ENCODE measurements at regions not wholly inside any gene's neighbourhood (a gene's known extent, or its start where the extent isn't known, plus 50 kb on each side); places are given as distances from the start of the nearest gene placed in this dataset.
A peak's percentile ranks its signal among the peaks of the same experiment; 100 is the strongest.

DNA sequence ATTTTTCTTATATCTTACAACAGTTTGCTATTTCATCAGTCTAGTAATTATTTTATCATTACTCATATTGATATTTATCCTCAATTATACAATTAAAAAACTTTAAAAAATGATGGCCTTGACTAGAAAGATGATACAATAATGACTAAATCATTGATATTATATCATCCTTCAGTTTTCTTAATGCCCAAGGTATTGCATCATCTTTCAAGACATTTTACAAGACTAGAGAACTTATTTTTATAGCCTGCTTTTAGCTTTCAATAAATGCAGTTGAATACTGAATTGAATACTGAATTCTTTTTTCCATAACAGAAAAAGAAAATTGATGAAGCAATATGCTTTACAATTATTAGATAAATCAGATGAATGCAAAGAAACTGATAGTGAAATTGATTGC is 886.5 kb upstream of the LRRC4C start:
- no peak for ATAC-seq
- Histone ChIP-seq H3K4me3 (no peak overlapping the region), H3K27ac (no peak overlapping the region), H3K36me3 (no peaks in the 10 kb centered on the region), H3K9me3 (no peaks in the 10 kb centered on the region), H3K4me1 (no peaks in the 10 kb centered on the region), H3K27me3 (no peaks in the 10 kb centered on the region)
- TF ChIP-seq POLR2AphosphoS5 (IDR thresholded peaks at IDR 0.05) (no peak), POLR2A (IDR thresholded peaks at IDR 0.05) (no peak)
- TF ChIP-seq, protein P1, sequence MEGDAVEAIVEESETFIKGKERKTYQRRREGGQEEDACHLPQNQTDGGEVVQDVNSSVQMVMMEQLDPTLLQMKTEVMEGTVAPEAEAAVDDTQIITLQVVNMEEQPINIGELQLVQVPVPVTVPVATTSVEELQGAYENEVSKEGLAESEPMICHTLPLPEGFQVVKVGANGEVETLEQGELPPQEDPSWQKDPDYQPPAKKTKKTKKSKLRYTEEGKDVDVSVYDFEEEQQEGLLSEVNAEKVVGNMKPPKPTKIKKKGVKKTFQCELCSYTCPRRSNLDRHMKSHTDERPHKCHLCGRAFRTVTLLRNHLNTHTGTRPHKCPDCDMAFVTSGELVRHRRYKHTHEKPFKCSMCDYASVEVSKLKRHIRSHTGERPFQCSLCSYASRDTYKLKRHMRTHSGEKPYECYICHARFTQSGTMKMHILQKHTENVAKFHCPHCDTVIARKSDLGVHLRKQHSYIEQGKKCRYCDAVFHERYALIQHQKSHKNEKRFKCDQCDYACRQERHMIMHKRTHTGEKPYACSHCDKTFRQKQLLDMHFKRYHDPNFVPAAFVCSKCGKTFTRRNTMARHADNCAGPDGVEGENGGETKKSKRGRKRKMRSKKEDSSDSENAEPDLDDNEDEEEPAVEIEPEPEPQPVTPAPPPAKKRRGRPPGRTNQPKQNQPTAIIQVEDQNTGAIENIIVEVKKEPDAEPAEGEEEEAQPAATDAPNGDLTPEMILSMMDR (IDR thresholded peaks at IDR 0.05), result no peak

DNA sequence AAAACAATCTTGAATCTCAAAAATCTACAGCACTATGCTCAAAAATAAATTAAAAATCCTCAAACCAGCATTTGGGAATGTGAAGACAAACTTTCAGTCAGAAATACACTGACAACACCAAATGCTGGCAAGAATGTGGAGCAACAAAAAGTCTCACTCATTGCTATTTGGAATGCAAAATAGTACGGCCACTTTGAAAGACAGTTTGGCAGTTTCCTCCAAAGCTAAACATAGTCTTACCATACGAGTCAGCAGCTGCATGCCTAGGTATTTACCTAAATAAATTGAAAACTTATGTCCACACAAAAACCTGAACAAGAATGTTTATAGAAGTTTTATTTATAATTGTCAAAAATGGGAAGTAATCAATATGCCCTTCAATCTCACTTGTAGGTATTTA is 904.2 kb upstream of the LRRC4C start:
- Histone ChIP-seq H3K4me1 (no peaks in the 10 kb centered on the region), H3K36me3 (no peaks in the 10 kb centered on the region), H3K27me3 (no peaks in the 10 kb centered on the region), H3K9me3 (no peaks in the 10 kb centered on the region), H3K4me3 (no peak overlapping the region), H3K27ac (no peak overlapping the region)
- WGBS, 2 donors (ENCODE audit: low coverage in 1 of 2), result 18 to 40% methylated on average over 2 of the region's 2 CpGs
- TF ChIP-seq EP300 (IDR thresholded peaks at IDR 0.05) (no peak), POLR2AphosphoS5 (IDR thresholded peaks at IDR 0.05) (no peak), POLR2A (IDR thresholded peaks at IDR 0.05) (no peak)
- TF ChIP-seq, protein P1 (IDR thresholded peaks at IDR 0.05), result no peak
- no peak for ATAC-seq

DNA sequence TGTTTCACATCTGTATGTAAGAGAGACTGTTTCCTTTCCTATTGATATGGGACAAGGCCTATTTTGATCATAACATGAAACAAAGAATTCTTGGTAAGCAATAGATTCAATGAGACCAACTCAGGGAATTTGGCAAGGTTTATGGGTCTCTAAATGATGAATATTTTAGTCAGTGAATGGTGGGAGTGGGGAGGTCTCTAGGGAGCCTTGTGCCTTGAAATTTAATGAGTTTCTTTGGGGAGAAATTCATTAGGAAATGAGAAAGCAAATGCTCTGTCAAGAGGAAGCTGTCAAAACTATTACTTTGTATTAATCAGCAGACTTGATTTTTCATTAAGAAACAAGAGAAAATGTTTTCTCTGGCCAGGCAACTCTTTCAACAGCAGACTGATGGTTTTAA is 921.7 kb upstream of the API5 start:
- Histone ChIP-seq H3K27me3 (no peaks in the 10 kb centered on the region), H3K4me1 (no peaks in the 10 kb centered on the region), H3K9me3 (no peaks in the 10 kb centered on the region), H3K27ac (no peak overlapping the region), H3K36me3 (no peaks in the 10 kb centered on the region), H3K4me3 (no peak overlapping the region)
- ATAC-seq, result no peak
- TF ChIP-seq EP300 (IDR thresholded peaks at IDR 0.05), result no peak
- TF ChIP-seq, protein P1 (IDR thresholded peaks at IDR 0.05), result no peak
- TF ChIP-seq POLR2AphosphoS5 (IDR thresholded peaks at IDR 0.05), result no peak
- TF ChIP-seq POLR2A (IDR thresholded peaks at IDR 0.05), result no peak

GRCh38 chr11:42397483-42397882 is 914.3 kb upstream of the API5 start:
- Histone ChIP-seq H3K4me1 (no peaks in the 10 kb centered on the region), H3K9me3 (peaks cover 0 to 9% (median 0%) of the 10 kb centered on the region in 3 donors), H3K27ac (no peak overlapping the region), H3K4me3 (no peak overlapping the region), H3K36me3 (no peaks in the 10 kb centered on the region), H3K27me3 (no peaks in the 10 kb centered on the region)
- no peak for ATAC-seq
- TF ChIP-seq POLR2AphosphoS5 (IDR thresholded peaks at IDR 0.05), result no peak
- TF ChIP-seq, protein P1 (IDR thresholded peaks at IDR 0.05), result no peak

- Histone ChIP-seq H3K4me3 (no peak overlapping the region), H3K36me3 (no peaks in the 10 kb centered on the region), H3K4me1 (no peaks in the 10 kb centered on the region), H3K9me3 (no peaks in the 10 kb centered on the region), H3K27ac (no peak overlapping the region), H3K27me3 (no peaks in the 10 kb centered on the region)
- 0% methylated on average over 1 to 2 of the region's 3 CpGs for WGBS, 2 donors (ENCODE audit: low coverage in 1 of 2)
- peak; percentile 19 for ATAC-seq
- no peak for TF ChIP-seq EP300 (IDR thresholded peaks at IDR 0.05)
- TF ChIP-seq, protein P1 (IDR thresholded peaks at IDR 0.05), result no peak
- TF ChIP-seq POLR2A (IDR thresholded peaks at IDR 0.05), result no peak
- no peak for TF ChIP-seq POLR2AphosphoS5 (IDR thresholded peaks at IDR 0.05)
These were observed 904.5 kb upstream of the API5 start for GRCh38 chr11:42407341-42407740.

All from gastroesophageal sphincter (tissue), 4 donors.